K562 (cell line): ENCODE measurements at regions not wholly inside any gene's neighbourhood (a gene's known extent, or its start where the extent isn't known, plus 50 kb on each side); places are given as distances from the start of the nearest gene placed in this dataset.

Source experiments
- ATAC-seq: fragments of 200-7000 bp; cut with Tn5 transposase; 3 replicates; pipeline ENCODE4 v1.9.1; 2020; ENCODE audit warnings: moderate library complexity
- BruUV-seq: library from RNA; stranded (reverse); fragments of 400-500 nt; replicated peaks from 2 replicates; lab custom pipeline; 2021; lab: Mats Ljungman, UMichigan
- CTCF ChIA-PET: fragments of 300-600 bp; formaldehyde crosslinking; extraction: SDS; loops from one replicate; lab custom pipeline; 2021; ENCODE audit warnings: low intra/inter-chr PET ratio; lab: Yijun Ruan, JAX
- POLR2A ChIA-PET: fragments of 300-600, 350-650 bp; sonication (Branson Sonifier 250); formaldehyde crosslinking; extraction: SDS; loops from one replicate; lab custom pipeline; 2021; ENCODE audit warnings: antibody characterized with exemption, inconsistent platforms; lab: Yijun Ruan, JAX
- DNase-seq, 4 experiments: peaks; one replicate each; pipeline versions ENCODE4 v3.0.0 to v3.0.0-alpha.2; 2011 to 2018; ENCODE audit warnings: low spot score in 3 of 4, mixed read lengths in 3 of 4; ENCODE audit errors: extremely low read depth in 1 of 4
- FAIRE-seq: peaks from 2 replicates; lab custom pipeline; 2011; peaks lifted over from hg19 to GRCh38; lab: Jason Lieb, UNC
- H2AFZ ChIP-seq: 2 replicates; pipeline ENCODE4 v1.6.0; 2011; ENCODE audit warnings: low read depth, low read length, control low read depth, inconsistent platforms
- H3K27ac ChIP-seq: fragments of 200-600 bp; 3 replicates; pipeline ENCODE4 v1.8.0; 2011; ENCODE audit warnings: low read depth, mild to moderate bottlenecking, control low read depth, inconsistent platforms, low read length, moderate library complexity, mixed read lengths; ENCODE audit errors: extremely low read depth
- H3K27me3 ChIP-seq, 2 experiments: fragments of 300-600 bp in 1 of 2; 2 replicates in 1 of 2; 3 replicates in 1 of 2; pipeline versions ENCODE4 v1.6.0 to v1.8.0; 2011; ENCODE audit warnings: inconsistent platforms in 2 of 2, low read length in 2 of 2, mild to moderate bottlenecking in 1 of 2, mixed read lengths in 1 of 2, moderate library complexity in 1 of 2; ENCODE audit not compliant: control insufficient read depth in 2 of 2, insufficient read depth in 2 of 2
- H3K36me3 ChIP-seq: fragments of 300-600 bp; 3 replicates; pipeline ENCODE4 v1.8.0; 2011; ENCODE audit warnings: mild to moderate bottlenecking, low read length, inconsistent platforms; ENCODE audit not compliant: control insufficient read depth, insufficient read depth
- H3K4me1 ChIP-seq, 2 experiments: fragments of 200-600 bp in 1 of 2; replicated peaks in 1 of 2; 2 replicates in 1 of 2; 3 replicates in 1 of 2; pipeline versions ENCODE4 v1.5.1 to v1.8.0; 2011; ENCODE audit warnings: inconsistent platforms in 2 of 2, low read length in 2 of 2, mild to moderate bottlenecking in 1 of 2, mixed read lengths in 1 of 2, moderate library complexity in 1 of 2; ENCODE audit not compliant: control insufficient read depth in 2 of 2, insufficient read depth in 2 of 2
- H3K4me2 ChIP-seq: 2 replicates; pipeline ENCODE4 v1.6.1; 2011; ENCODE audit warnings: low read length, control low read depth, inconsistent platforms, mixed read lengths; ENCODE audit not compliant: insufficient read depth
- H3K4me3 ChIP-seq: fragments of 200-600 bp; sonication (generic), shearing (Covaris generic); 2 replicates; pipeline ENCODE4 v1.5.1; 2016; ENCODE audit warnings: control low read depth, inconsistent platforms
- H3K79me2 ChIP-seq: fragments of 200-600 bp; 3 replicates; pipeline ENCODE4 v1.8.0; 2011; ENCODE audit warnings: low read length, inconsistent platforms; ENCODE audit not compliant: control insufficient read depth, insufficient read depth
- H3K9ac ChIP-seq, 2 experiments: 2 replicates each; pipeline versions ENCODE4 v1.6.0 to v1.6.1; 2011; ENCODE audit warnings: low read depth in 2 of 2, low read length in 2 of 2, control low read depth in 1 of 2, inconsistent platforms in 1 of 2, mild to moderate bottlenecking in 1 of 2, mixed read lengths in 1 of 2; ENCODE audit not compliant: insufficient read depth in 1 of 2
- H3K9me1 ChIP-seq: one replicate; pipeline ENCODE4 v1.6.0; 2011; ENCODE audit warnings: inconsistent platforms, mild to moderate bottlenecking, low read length, moderate library complexity; ENCODE audit not compliant: control insufficient read depth, insufficient read depth
- H3K9me3 ChIP-seq: replicated peaks from 2 replicates; pipeline ENCODE4 v1.5.1; 2011; ENCODE audit warnings: low read depth, low read length, inconsistent platforms; ENCODE audit not compliant: control insufficient read depth, insufficient read depth
- H4K20me1 ChIP-seq: replicated peaks from 2 replicates; pipeline ENCODE4 v1.6.1; 2011; ENCODE audit warnings: low read length, inconsistent platforms, mixed read lengths; ENCODE audit not compliant: control insufficient read depth, insufficient read depth
- HDAC8 ChIP-seq: fragments of 450-650 bp; IDR thresholded peaks from 2 replicates; pipeline ENCODE4 v1.6.1; 2016; ENCODE audit warnings: mild to moderate bottlenecking, missing genetic modification characterization, moderate library complexity, missing compliant biosample characterization
- HMG20B ChIP-seq: fragments of 250-450 bp; sonication (Bioruptor Pico); IDR thresholded peaks from 2 replicates; pipeline ENCODE4 v1.5.0; 2021; ENCODE audit warnings: mild to moderate bottlenecking
- MTA2 ChIP-seq: fragments of 450-650 bp; IDR thresholded peaks from 2 replicates; pipeline ENCODE4 v1.6.1; 2016; ENCODE audit warnings: low read depth
- MYNN ChIP-seq, 2 experiments: sonication (generic); formaldehyde crosslinking in 1 of 2; IDR thresholded peaks; 2 replicates each; pipeline versions ENCODE4 v1.5.0 to v1.6.1; 2016 to 2020; ENCODE audit warnings: antibody characterized with exemption in 1 of 2, missing genetic modification reagents in 1 of 2
- NCOA6 ChIP-seq: fragments of 450-650 bp; IDR thresholded peaks from 2 replicates; pipeline ENCODE4 v1.6.1; 2017; ENCODE audit warnings: mild to moderate bottlenecking
- NUFIP1 ChIP-seq: fragments of 450-650 bp; IDR thresholded peaks from 2 replicates; pipeline ENCODE4 v1.6.1; 2018; ENCODE audit not compliant: partially characterized antibody
- SMAD3 ChIP-seq: fragments of 450-650 bp; formaldehyde crosslinking; conservative IDR thresholded peaks from 2 replicates; pipeline ENCODE4 v1.4.0; 2020; ENCODE audit warnings: mild to moderate bottlenecking
- SP2 ChIP-seq: IDR thresholded peaks from 2 replicates; pipeline ENCODE4 v1.6.1; 2011; ENCODE audit warnings: mild to moderate bottlenecking, low read depth, low read length, moderate library complexity; ENCODE audit not compliant: poor library complexity, severe bottlenecking; ENCODE audit errors: extremely low read depth
- SRSF7 ChIP-seq: fragments of 200-400 bp; formaldehyde crosslinking; optimal IDR thresholded peaks from 2 replicates; pipeline ENCODE3; 2017; ENCODE audit warnings: mild to moderate bottlenecking, low read depth, low read length
- ZHX1 ChIP-seq: fragments of 150-350 bp; conservative IDR thresholded peaks from 2 replicates; pipeline ENCODE4 v1.6.1; 2014; ENCODE audit warnings: low read length
- ZNF24 ChIP-seq: fragments of 450-650 bp; IDR thresholded peaks from 2 replicates; pipeline ENCODE4 v1.6.1; 2016
- ZNF551 ChIP-seq: fragments of 250-450 bp; sonication (Bioruptor Pico); IDR thresholded peaks from 2 replicates; pipeline ENCODE4 v1.5.0; 2021; ENCODE audit warnings: mild to moderate bottlenecking, moderate library complexity
- WGBS: fragments of 100-300 bp; shearing (Covaris generic); methylation state at CpG from one replicate; pipeline ENCODE4 v1.1.6; 2016; ENCODE audit warnings: low coverage, mixed read lengths; ENCODE audit not compliant: insufficient coverage; ENCODE audit errors: missing lambda C conversion rate; 5-methylcytosine and 5-hydroxymethylcytosine counted together
- in situ Hi-C: fragments of 300-500 bp; cut with MboI; formaldehyde crosslinking; loops from 4 replicates; pipeline ENCODE4 v1.15.0; 2018; ENCODE audit warnings: inconsistent platforms, mixed read lengths
- intact Hi-C: fragments of 100-400 bp; cut with micrococcal nuclease; formaldehyde crosslinking; loops from 2 replicates; pipeline ENCODE4 v1.14.2; 2022
- TF ChIP-seq, protein P1 (sequence below): sonication (generic); formaldehyde crosslinking; IDR thresholded peaks from 2 replicates; pipeline ENCODE4 v1.8.0; 2022; ENCODE audit warnings: mild to moderate bottlenecking, missing genetic modification reagents, borderline replicate concordance

GRCh38 chr16:52350031-52350642 lies 196.8 kb downstream of the TOX3 start:
- ChIA-PET POLR2A (no interaction called here), CTCF (no interaction called here)
- TF ChIP-seq, protein P1, sequence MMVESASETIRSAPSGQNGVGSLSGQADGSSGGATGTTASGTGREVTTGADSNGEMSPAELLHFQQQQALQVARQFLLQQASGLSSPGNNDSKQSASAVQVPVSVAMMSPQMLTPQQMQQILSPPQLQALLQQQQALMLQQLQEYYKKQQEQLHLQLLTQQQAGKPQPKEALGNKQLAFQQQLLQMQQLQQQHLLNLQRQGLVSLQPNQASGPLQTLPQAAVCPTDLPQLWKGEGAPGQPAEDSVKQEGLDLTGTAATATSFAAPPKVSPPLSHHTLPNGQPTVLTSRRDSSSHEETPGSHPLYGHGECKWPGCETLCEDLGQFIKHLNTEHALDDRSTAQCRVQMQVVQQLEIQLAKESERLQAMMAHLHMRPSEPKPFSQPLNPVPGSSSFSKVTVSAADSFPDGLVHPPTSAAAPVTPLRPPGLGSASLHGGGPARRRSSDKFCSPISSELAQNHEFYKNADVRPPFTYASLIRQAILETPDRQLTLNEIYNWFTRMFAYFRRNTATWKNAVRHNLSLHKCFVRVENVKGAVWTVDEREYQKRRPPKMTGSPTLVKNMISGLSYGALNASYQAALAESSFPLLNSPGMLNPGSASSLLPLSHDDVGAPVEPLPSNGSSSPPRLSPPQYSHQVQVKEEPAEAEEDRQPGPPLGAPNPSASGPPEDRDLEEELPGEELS (CRISPR knock-in tag) = no peak
- TF ChIP-seq SMAD3 (CRISPR knock-in tag) (no peak), HDAC8 (tag) (no peak)
- Histone ChIP-seq H3K4me3 (no peak overlapping the region), H3K79me2 (no peaks in the 10 kb centered on the region), H3K9ac (no peak overlapping the region), H3K9me1 (no peaks in the 10 kb centered on the region), H2AFZ (no peak overlapping the region), H3K4me1 (no peaks in the 10 kb centered on the region), H3K27me3 (no peaks in the 10 kb centered on the region), H4K20me1 (no peaks in the 10 kb centered on the region), H3K4me2 (no peak overlapping the region), H3K9me3 (no peaks in the 10 kb centered on the region), H3K27ac (no peak overlapping the region), H3K36me3 (no peaks in the 10 kb centered on the region)
- in situ Hi-C loops = no loop called here
- ATAC-seq = no peak
- intact Hi-C loops = no loop called here
- WGBS = 0% methylated on average over 3 of the region's 3 CpGs
- no peak for FAIRE-seq
- no peak for DNase-seq
- BruUV-seq = no TSS peak

- CTCF ChIA-PET = no interaction called here
- no peaks in the 10 kb centered on the region for H3K27me3 ChIP-seq
- no peaks in the 10 kb centered on the region for H3K9me3 ChIP-seq
- intact Hi-C loops = no loop called here
- FAIRE-seq (no peak), ATAC-seq (no peak), DNase-seq (no peak)
- H2AFZ ChIP-seq = no peak overlapping the region
- H3K4me2 ChIP-seq = no peak overlapping the region
- H3K36me3 ChIP-seq = no peaks in the 10 kb centered on the region
- H3K4me1 ChIP-seq = no peaks in the 10 kb centered on the region
- H3K9me1 ChIP-seq = no peaks in the 10 kb centered on the region
- in situ Hi-C loops = no loop called here
- no peaks in the 10 kb centered on the region for H3K79me2 ChIP-seq
- TF ChIP-seq ZHX1 (no peak), SP2 (no peak), MTA2 (no peak), ZNF24 (no peak), NCOA6 (no peak), HMG20B (CRISPR knock-in tag) (no peak), ZNF551 (CRISPR knock-in tag) (no peak), NUFIP1 (no peak), MYNN (IDR thresholded peaks at IDR 0.05) (no peak), MYNN (CRISPR knock-in tag; IDR thresholded peaks at IDR 0.05) (no peak), SRSF7 (no peak)
- H3K4me3 ChIP-seq = no peak overlapping the region
- H3K9ac ChIP-seq = no peak overlapping the region
- no TSS peak for BruUV-seq
- no peak overlapping the region for H3K27ac ChIP-seq
- no peaks in the 10 kb centered on the region for H4K20me1 ChIP-seq
- 0% methylated on average over 2 of the region's 2 CpGs for WGBS
- POLR2A ChIA-PET = no interaction called here
These were observed 200.2 kb downstream of the TOX3 start for GRCh38 chr16:52346709-52347108.
